Mesenchymal stem cell (in vitro differentiated cells and primary cell): ENCODE measurements at regions not wholly inside any gene's neighbourhood (a gene's known extent, or its start where the extent isn't known, plus 50 kb on each side); places are given as distances from the start of the nearest gene placed in this dataset.

ENCODE experiments used
- DNase-seq: peaks from one replicate; pipeline ENCODE4 v3.0.0-alpha.2; 2013
- H2AFZ ChIP-seq: one replicate; pipeline ENCODE4 v1.6.1; 2013; ENCODE audit warnings: low read depth, mild to moderate bottlenecking, control low read depth, inconsistent platforms, low read length, moderate library complexity
- H2AK5ac ChIP-seq: 2 replicates; pipeline ENCODE4 v1.6.1; 2013; ENCODE audit warnings: low read length, moderate library complexity, mild to moderate bottlenecking, inconsistent platforms; ENCODE audit not compliant: severe bottlenecking
- H2BK120ac ChIP-seq: one replicate; pipeline ENCODE4 v1.6.1; 2013; ENCODE audit warnings: low read depth, mild to moderate bottlenecking, inconsistent platforms, low read length, moderate library complexity
- H2BK12ac ChIP-seq, 2 experiments: one replicate each; pipeline ENCODE4 v1.6.1; 2013; ENCODE audit warnings: inconsistent platforms in 2 of 2, low read length in 2 of 2, mild to moderate bottlenecking in 2 of 2, moderate library complexity in 2 of 2, control low read depth in 1 of 2
- H2BK15ac ChIP-seq: one replicate; pipeline ENCODE4 v1.6.1; 2013; ENCODE audit warnings: mild to moderate bottlenecking, low read depth, inconsistent platforms; ENCODE audit not compliant: poor library complexity, severe bottlenecking
- H2BK5ac ChIP-seq: 2 replicates; pipeline ENCODE4 v1.6.1; 2013; ENCODE audit warnings: low read depth, mild to moderate bottlenecking, low read length, control low read depth, inconsistent platforms; ENCODE audit not compliant: poor library complexity, severe bottlenecking
- H3K14ac ChIP-seq, 2 experiments: one replicate each; pipeline ENCODE4 v1.6.1; 2013; ENCODE audit warnings: inconsistent platforms in 2 of 2, low read length in 2 of 2, control low read depth in 1 of 2, mild to moderate bottlenecking in 1 of 2, moderate library complexity in 1 of 2
- H3K18ac ChIP-seq, 2 experiments: one replicate each; pipeline ENCODE4 v1.6.1; 2013; ENCODE audit warnings: inconsistent platforms in 2 of 2, low read length in 2 of 2, control low read depth in 1 of 2, low read depth in 1 of 2, mild to moderate bottlenecking in 1 of 2
- H3K23ac ChIP-seq, 2 experiments: one replicate each; pipeline ENCODE4 v1.6.1; 2013; ENCODE audit warnings: inconsistent platforms in 2 of 2, low read length in 2 of 2, mild to moderate bottlenecking in 2 of 2, moderate library complexity in 2 of 2, control low read depth in 1 of 2
- H3K27ac ChIP-seq: 2 replicates; pipeline ENCODE4 v1.5.1; 2013; ENCODE audit warnings: mild to moderate bottlenecking, moderate library complexity, low read length, control low read depth, inconsistent platforms; ENCODE audit not compliant: poor library complexity, severe bottlenecking
- H3K27me3 ChIP-seq, 2 experiments: 2 replicates each; pipeline versions ENCODE4 v1.6.1 to v1.7.0; 2013; ENCODE audit warnings: low read length in 2 of 2, mild to moderate bottlenecking in 2 of 2, moderate library complexity in 2 of 2, control low read depth in 1 of 2, inconsistent platforms in 1 of 2; ENCODE audit not compliant: control insufficient read depth in 1 of 2, insufficient read depth in 1 of 2
- H3K36me3 ChIP-seq, 2 experiments: 2 replicates each; pipeline versions ENCODE4 v1.6.1 to v1.7.0; 2013; ENCODE audit warnings: low read length in 2 of 2, control low read depth in 1 of 2, inconsistent platforms in 1 of 2, low read depth in 1 of 2, mild to moderate bottlenecking in 1 of 2; ENCODE audit not compliant: insufficient read depth in 2 of 2, control insufficient read depth in 1 of 2
- H3K4ac ChIP-seq, 2 experiments: one replicate each; pipeline ENCODE4 v1.6.1; 2013; ENCODE audit warnings: inconsistent platforms in 2 of 2, low read length in 2 of 2, mild to moderate bottlenecking in 2 of 2, moderate library complexity in 2 of 2, control low read depth in 1 of 2, low read depth in 1 of 2
- H3K4me1 ChIP-seq: 2 replicates; pipeline ENCODE4 v1.6.1; 2013; ENCODE audit warnings: low read depth, low read length, control low read depth; ENCODE audit not compliant: control insufficient read depth, insufficient read depth
- H3K4me2 ChIP-seq: 2 replicates; pipeline ENCODE4 v1.6.1; 2013; ENCODE audit warnings: low read length, mild to moderate bottlenecking, inconsistent platforms; ENCODE audit not compliant: poor library complexity, severe bottlenecking
- H3K4me3 ChIP-seq, 2 experiments: 2 replicates each; pipeline versions ENCODE4 v1.5.1 to v1.7.0; 2013; ENCODE audit warnings: low read length in 2 of 2, mild to moderate bottlenecking in 2 of 2, control low read depth in 1 of 2, low read depth in 1 of 2; ENCODE audit not compliant: insufficient read depth in 1 of 2
- H3K79me1 ChIP-seq: replicated peaks from 2 replicates; pipeline ENCODE4 v1.6.1; 2013; ENCODE audit warnings: mild to moderate bottlenecking, control low read depth, low read length, inconsistent platforms; ENCODE audit not compliant: poor library complexity, severe bottlenecking
- H3K9ac ChIP-seq: 2 replicates; pipeline ENCODE4 v1.7.0; 2013; ENCODE audit warnings: mild to moderate bottlenecking, low read length, moderate library complexity
- H3K9me3 ChIP-seq: 2 replicates; pipeline ENCODE4 v1.7.0; 2013; ENCODE audit warnings: mild to moderate bottlenecking, low read length; ENCODE audit not compliant: control insufficient read depth
- H4K8ac ChIP-seq: one replicate; pipeline ENCODE4 v1.6.1; 2013; ENCODE audit warnings: inconsistent platforms, mild to moderate bottlenecking, low read length, moderate library complexity
- H4K91ac ChIP-seq: one replicate; pipeline ENCODE4 v1.6.1; 2013; ENCODE audit warnings: mild to moderate bottlenecking, low read length, inconsistent platforms
- WGBS: methylation state at CpG from one replicate; pipeline ENCODE4 v1.1.7; 2013; ENCODE audit warnings: mixed read lengths; 5-methylcytosine and 5-hydroxymethylcytosine counted together

DNA sequence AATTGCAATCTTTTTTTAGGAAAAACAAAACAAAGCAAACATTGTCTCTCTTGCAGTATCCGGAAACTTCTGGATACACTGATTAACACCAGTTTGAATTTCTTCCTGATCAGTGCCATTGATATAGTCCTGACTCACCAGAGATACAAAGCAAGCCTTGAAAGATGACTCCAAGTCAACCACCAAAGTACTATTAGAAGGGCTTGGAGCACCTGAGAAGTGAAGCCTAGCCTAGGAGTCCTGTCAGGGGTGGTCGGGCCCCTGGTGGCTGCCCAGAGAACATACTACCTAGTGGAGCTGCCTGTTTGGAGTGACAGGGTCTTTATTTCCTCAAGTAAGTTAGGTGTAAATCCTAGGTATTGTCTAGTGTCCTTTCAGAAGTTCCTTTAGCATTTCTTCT lies 593.2 kb downstream of the ZNF674 start:
- Histone ChIP-seq H2BK5ac (no peak overlapping the region), H2AK5ac (no peak overlapping the region), H3K79me1 (no peaks in the 10 kb centered on the region), H3K9ac (no peak overlapping the region), H3K27me3 (peaks cover 0 to 64% of the 10 kb centered on the region in 2 experiments), H3K4me1 (no peaks in the 10 kb centered on the region), H2BK15ac (no peak overlapping the region), H4K8ac (no peak overlapping the region), H2BK12ac (no peak overlapping the region), H2AFZ (no peak overlapping the region), H2BK120ac (no peak overlapping the region), H3K18ac (no peak overlapping the region), H3K9me3 (no peaks in the 10 kb centered on the region), H3K4ac (no peak overlapping the region), H3K23ac (no peak overlapping the region), H4K91ac (no peak overlapping the region), H3K36me3 (no peaks in the 10 kb centered on the region), H3K4me2 (no peak overlapping the region), H3K4me3 (no peak overlapping the region), H3K14ac (no peak overlapping the region), H3K27ac (no peak overlapping the region)
- no peak for DNase-seq
- WGBS, result 80% methylated on average over 1 of the region's 2 CpGs

DNA sequence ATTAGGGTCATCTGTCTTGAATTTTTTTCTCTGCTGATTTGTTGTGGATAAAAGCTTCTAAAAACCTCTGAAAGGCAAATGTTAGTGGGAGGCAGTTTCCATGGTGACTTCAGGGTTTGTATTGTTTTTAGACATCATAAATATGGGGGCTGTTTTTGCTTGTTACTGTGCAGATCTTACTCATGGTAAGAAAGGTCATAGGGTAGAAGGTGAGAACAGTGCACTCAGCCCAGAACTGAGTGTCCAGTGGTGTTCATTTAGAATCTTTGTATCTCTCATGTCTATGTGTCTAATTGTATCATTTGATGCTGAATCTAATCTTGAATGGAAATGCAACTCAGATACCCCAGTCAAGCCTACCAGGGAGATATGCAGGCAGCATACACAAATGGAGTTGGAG lies 609.8 kb downstream of the ZNF674 start:
- Histone ChIP-seq H3K14ac (no peak overlapping the region), H3K9me3 (peaks cover 9% of the 10 kb centered on the region), H2AK5ac (no peak overlapping the region)

DNA sequence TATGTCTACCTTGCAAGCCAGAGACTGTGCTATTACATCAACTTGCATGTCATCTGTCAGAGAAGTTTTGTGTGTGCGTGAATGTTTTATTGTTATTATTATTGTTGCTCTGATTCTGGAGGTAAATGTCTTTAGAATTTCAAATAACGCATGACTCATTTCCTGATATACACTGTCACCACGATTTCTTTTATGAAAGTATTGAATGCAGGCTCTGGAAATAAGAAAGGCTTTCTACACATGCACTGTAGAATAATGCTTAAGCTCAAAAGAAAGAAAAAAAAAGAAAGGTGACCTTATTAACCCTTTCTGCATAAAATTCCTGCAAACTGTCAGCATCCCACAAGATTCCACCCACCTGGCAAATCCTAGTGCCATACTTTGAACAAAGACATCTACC lies 632.9 kb downstream of the ZNF674 start:
- H3K27me3 ChIP-seq, result peaks cover 0 to 50% of the 10 kb centered on the region in 2 experiments
- H3K9me3 ChIP-seq, result no peaks in the 10 kb centered on the region
- no peak overlapping the region for H3K14ac ChIP-seq
- no peak overlapping the region for H3K27ac ChIP-seq
- no peak overlapping the region for H2BK120ac ChIP-seq
- no peak overlapping the region for H3K4me2 ChIP-seq
- no peaks in the 10 kb centered on the region for H3K36me3 ChIP-seq
- H2AK5ac ChIP-seq, result no peak overlapping the region
- H2BK5ac ChIP-seq, result no peak overlapping the region
- H3K18ac ChIP-seq, result no peak overlapping the region
- H3K79me1 ChIP-seq, result no peaks in the 10 kb centered on the region
- WGBS, result no CpG with 5 or more reads among the region's 3 CpGs
- H4K8ac ChIP-seq, result no peak overlapping the region
- H3K23ac ChIP-seq, result no peak overlapping the region
- no peak overlapping the region for H2BK12ac ChIP-seq
- no peak overlapping the region for H4K91ac ChIP-seq
- H3K9ac ChIP-seq, result no peak overlapping the region
- H3K4ac ChIP-seq, result no peak overlapping the region
- H3K4me1 ChIP-seq, result no peaks in the 10 kb centered on the region
- DNase-seq, result no peak
- H2BK15ac ChIP-seq, result no peak overlapping the region
- no peak overlapping the region for H2AFZ ChIP-seq
- no peak overlapping the region for H3K4me3 ChIP-seq

More for the DNA sequence above, 609.8 kb downstream of the ZNF674 start:
- no peak overlapping the region for H3K4me3 ChIP-seq
- no peak overlapping the region for H4K91ac ChIP-seq
- DNase-seq, result no peak
- no peak overlapping the region for H3K27ac ChIP-seq
- H3K36me3 ChIP-seq, result no peaks in the 10 kb centered on the region
- H3K9ac ChIP-seq, result no peak overlapping the region
- no peak overlapping the region for H3K18ac ChIP-seq
- H3K4me2 ChIP-seq, result no peak overlapping the region
- no peaks in the 10 kb centered on the region for H3K4me1 ChIP-seq
- no peak overlapping the region for H2BK120ac ChIP-seq
- H4K8ac ChIP-seq, result no peak overlapping the region
- H2BK12ac ChIP-seq, result no peak overlapping the region
- H3K79me1 ChIP-seq, result no peaks in the 10 kb centered on the region
- no peak overlapping the region for H3K23ac ChIP-seq
- H2BK15ac ChIP-seq, result no peak overlapping the region
- H2AFZ ChIP-seq, result no peak overlapping the region
- no peak overlapping the region for H3K4ac ChIP-seq
- peaks cover 0 to 42% of the 10 kb centered on the region in 2 experiments for H3K27me3 ChIP-seq
- H2BK5ac ChIP-seq, result no peak overlapping the region

DNA sequence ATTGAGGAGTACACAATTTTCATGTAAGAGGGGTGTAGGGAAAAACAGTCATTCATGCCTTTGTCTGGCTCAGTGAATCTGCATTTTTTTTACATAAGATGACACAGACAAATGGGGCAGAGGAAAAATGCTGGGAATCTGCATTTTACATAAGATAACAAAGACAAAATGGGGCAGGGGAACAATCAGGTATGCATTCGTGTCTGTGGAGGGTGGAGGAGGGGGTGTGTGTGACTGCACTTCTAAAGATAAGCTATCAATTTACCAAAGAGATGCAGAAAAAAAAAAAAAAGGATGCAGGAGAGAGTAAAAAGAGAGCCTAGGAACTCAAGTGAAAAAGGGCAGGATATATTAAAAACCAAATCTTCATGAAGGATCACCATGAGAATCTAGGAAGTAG lies 637.4 kb downstream of the ZNF674 start:
- Histone ChIP-seq H3K14ac (no peak overlapping the region), H2BK120ac (no peak overlapping the region), H2BK15ac (no peak overlapping the region), H4K91ac (no peak overlapping the region), H3K4me2 (no peak overlapping the region), H2BK5ac (no peak overlapping the region), H3K4ac (no peak overlapping the region), H3K27ac (no peak overlapping the region), H3K4me1 (peaks cover 2% of the 10 kb centered on the region), H4K8ac (no peak overlapping the region), H3K36me3 (no peaks in the 10 kb centered on the region), H2AK5ac (no peak overlapping the region), H3K18ac (no peak overlapping the region), H3K27me3 (peaks cover 0 to 71% of the 10 kb centered on the region in 2 experiments), H2AFZ (no peak overlapping the region), H3K23ac (no peak overlapping the region), H3K9ac (no peak overlapping the region), H3K4me3 (no peak overlapping the region), H3K9me3 (no peaks in the 10 kb centered on the region), H2BK12ac (no peak overlapping the region), H3K79me1 (no peaks in the 10 kb centered on the region)
- 0% methylated on average over 1 of the region's 1 CpG for WGBS
- DNase-seq, result no peak
